Activated CD4-positive, CD25-positive, alpha-beta regulatory T cell treated with anti-CD3 and anti-CD28 coated beads, Interleukin-2, amount 50 U/mL, for 16 hours (primary cell): ENCODE measurements at regions not wholly inside any gene's neighbourhood (a gene's known extent, or its start where the extent isn't known, plus 50 kb on each side); places are given as distances from the start of the nearest gene placed in this dataset.
A peak's percentile ranks its signal among the peaks of the same experiment; 100 is the strongest.

Experiments used
- DNase-seq: peaks from one replicate; pipeline ENCODE4 v3.0.0-alpha.2; 2020; ENCODE audit warnings: low read depth, low spot score

GRCh38 chr4:54992266-54992665 is 133.1 kb downstream of the KDR start:
- DNase-seq = no peak

- no peak for DNase-seq
These were observed 136.7 kb downstream of the KDR start for GRCh38 chr4:54988655-54989054.

GRCh38 chr4:54986095-54986846 is 139.1 kb downstream of the KDR start:
- DNase-seq = no peak

- no peak for DNase-seq
These were observed 148.7 kb downstream of the KDR start for GRCh38 chr4:54976682-54977081.

GRCh38 chr4:54976031-54976430 is 149.4 kb downstream of the KDR start:
- no peak for DNase-seq

- no peak for DNase-seq
These were observed 151.6 kb downstream of the KDR start for GRCh38 chr4:54973784-54974183.

GRCh38 chr4:54971474-54971950 is 153.9 kb downstream of the KDR start:
- DNase-seq = no peak

- DNase-seq = no peak
These were observed 158.1 kb downstream of the KDR start for GRCh38 chr4:54967289-54967688.

GRCh38 chr4:54961357-54961975 is 163.9 kb downstream of the KDR start:
- no peak for DNase-seq

- no peak for DNase-seq
These were observed 165.7 kb downstream of the KDR start for GRCh38 chr4:54959651-54960116.

GRCh38 chr4:54959131-54959530 is 166.3 kb downstream of the KDR start:
- DNase-seq = no peak

GRCh38 chr4:54958236-54958635 is 167.2 kb downstream of the KDR start:
- DNase-seq = no peak

GRCh38 chr4:54954656-54955388 is 170.6 kb downstream of the KDR start:
- DNase-seq = no peak

GRCh38 chr4:54946741-54947140 is 178.7 kb downstream of the KDR start:
- no peak for DNase-seq

GRCh38 chr4:54945838-54946237 is 179.6 kb downstream of the KDR start:
- no peak for DNase-seq

GRCh38 chr4:54942721-54943120 is 182.7 kb downstream of the KDR start:
- DNase-seq = peak; percentile 4

GRCh38 chr4:54941994-54942552 is 183.3 kb downstream of the KDR start:
- no peak for DNase-seq

GRCh38 chr4:54940996-54941865 is 184.2 kb downstream of the KDR start:
- DNase-seq = no peak

GRCh38 chr4:54937501-54937900 is 187.9 kb downstream of the KDR start:
- no peak for DNase-seq

GRCh38 chr4:54933579-54933978 is 191.8 kb downstream of the KDR start:
- DNase-seq = no peak

GRCh38 chr4:54930226-54930625 is 195.2 kb downstream of the KDR start:
- no peak for DNase-seq
